NCI-H446 (cell line): ENCODE measurements at regions not wholly inside any gene's neighbourhood (a gene's known extent, or its start where the extent isn't known, plus 50 kb on each side); places are given as distances from the start of the nearest gene placed in this dataset.
"Not testable (repeated sequence)": the region's sequence is repeated elsewhere in the genome, so short reads cannot be mapped to it uniquely, and the experiment has no call there.

Source experiments
- DNase-seq, 2 experiments: peaks; one replicate each; lab custom pipeline; 2025; lab: John Stamatoyannopoulos, UW

- not testable (repeated sequence) for DNase-seq
These were observed 144.3 kb downstream of the CCDC74A start for GRCh38 chr2:131671841-131672470.

- DNase-seq = peak in 1 of 2 experiments; percentile 28
These were observed 145.0 kb downstream of the CCDC74A start for GRCh38 chr2:131672471-131673399.

GRCh38 chr2:131673400-131674173 lies 145.9 kb downstream of the CCDC74A start:
- peak in 1 of 2 experiments; percentile 58 for DNase-seq

- no peak for DNase-seq
These were observed 146.5 kb downstream of the CCDC74A start for GRCh38 chr2:131674174-131674507.

- DNase-seq = not testable (repeated sequence)
These were observed 154.0 kb downstream of the CCDC74A start for GRCh38 chr2:131681611-131682121.

GRCh38 chr2:131682122-131682944 lies 154.6 kb downstream of the CCDC74A start:
- DNase-seq = peak in 1 of 2 experiments; percentile 35

- DNase-seq = not testable (repeated sequence)
These were observed 155.2 kb downstream of the CCDC74A start for GRCh38 chr2:131682945-131683330.

- DNase-seq = not testable (repeated sequence)
These were observed 157.1 kb downstream of the CCDC74A start for GRCh38 chr2:131684631-131685316.

- DNase-seq = not testable (repeated sequence)
These were observed 158.6 kb downstream of the CCDC74A start for GRCh38 chr2:131686164-131686893.

- DNase-seq = not testable (repeated sequence)
These were observed 159.2 kb downstream of the CCDC74A start for GRCh38 chr2:131686894-131687238.

- not testable (repeated sequence) for DNase-seq
These were observed 161.4 kb downstream of the CCDC74A start for GRCh38 chr2:131689066-131689465.

- DNase-seq = not testable (repeated sequence)
These were observed 183.6 kb downstream of the CCDC74A start for GRCh38 chr2:131711268-131711667.

GRCh38 chr2:131717907-131718306 lies 190.2 kb downstream of the CCDC74A start:
- DNase-seq = not testable (repeated sequence)

GRCh38 chr2:131721163-131721562 lies 193.5 kb downstream of the CCDC74A start:
- not testable (repeated sequence) for DNase-seq

GRCh38 chr2:131722256-131722655 lies 194.6 kb downstream of the CCDC74A start:
- DNase-seq = not testable (repeated sequence)

GRCh38 chr2:131724019-131724418 lies 196.3 kb downstream of the CCDC74A start:
- no peak for DNase-seq

GRCh38 chr2:131728451-131728850 lies 200.8 kb downstream of the CCDC74A start:
- DNase-seq = not testable (repeated sequence)

- DNase-seq = not testable (repeated sequence)
These were observed 205.8 kb downstream of the CCDC74A start for GRCh38 chr2:131733530-131733929.

- DNase-seq = not testable (repeated sequence)
These were observed 208.7 kb downstream of the CCDC74A start for GRCh38 chr2:131736406-131736805.

- not testable (repeated sequence) for DNase-seq
These were observed 210.8 kb downstream of the CCDC74A start for GRCh38 chr2:131738533-131738932.
